Mesendoderm (in vitro differentiated cells): ENCODE measurements at regions not wholly inside any gene's neighbourhood (a gene's known extent, or its start where the extent isn't known, plus 50 kb on each side); places are given as distances from the start of the nearest gene placed in this dataset.
"Not testable (repeated sequence)": the region's sequence is repeated elsewhere in the genome, so short reads cannot be mapped to it uniquely, and the experiment has no call there.

ENCODE experiments used
- DNase-seq: peaks from one replicate; pipeline ENCODE4 v3.0.0; 2013
- H2AK5ac ChIP-seq: 2 replicates; pipeline ENCODE4 v1.6.1; 2013; ENCODE audit warnings: low read length, inconsistent platforms
- H2BK120ac ChIP-seq: 2 replicates; pipeline ENCODE4 v1.6.1; 2013; ENCODE audit warnings: low read depth, mild to moderate bottlenecking, low read length, moderate library complexity, mixed read lengths
- H2BK15ac ChIP-seq: replicated peaks from 2 replicates; pipeline ENCODE4 v1.6.1; 2013; ENCODE audit warnings: low read depth, mild to moderate bottlenecking, moderate library complexity
- H2BK5ac ChIP-seq: 2 replicates; pipeline ENCODE4 v1.6.1; 2013; ENCODE audit warnings: low read length, inconsistent platforms
- H3K18ac ChIP-seq: 2 replicates; pipeline ENCODE4 v1.6.1; 2013; ENCODE audit warnings: mild to moderate bottlenecking, low read length, mixed read lengths
- H3K23ac ChIP-seq: one replicate; pipeline ENCODE4 v1.6.1; 2013; ENCODE audit warnings: low read length
- H3K27ac ChIP-seq: 2 replicates; pipeline ENCODE4 v1.5.1; 2013; ENCODE audit warnings: low read depth, mild to moderate bottlenecking, inconsistent platforms, low read length, moderate library complexity
- H3K27me3 ChIP-seq: 2 replicates; pipeline ENCODE4 v1.6.1; 2013; ENCODE audit warnings: low read length, control low read depth, mild to moderate bottlenecking, inconsistent platforms; ENCODE audit not compliant: insufficient read depth, poor library complexity
- H3K36me3 ChIP-seq: 2 replicates; pipeline ENCODE4 v1.6.1; 2013; ENCODE audit warnings: low read length, inconsistent platforms; ENCODE audit not compliant: control insufficient read depth, insufficient read depth
- H3K4ac ChIP-seq: one replicate; pipeline ENCODE4 v1.6.1; 2013; ENCODE audit warnings: low read depth, mild to moderate bottlenecking, low read length, moderate library complexity
- H3K4me1 ChIP-seq: 2 replicates; pipeline ENCODE4 v1.6.1; 2013; ENCODE audit warnings: low read depth, low read length, inconsistent platforms; ENCODE audit not compliant: control insufficient read depth
- H3K4me2 ChIP-seq: 2 replicates; pipeline ENCODE4 v1.6.1; 2013; ENCODE audit warnings: low read length
- H3K4me3 ChIP-seq: 2 replicates; pipeline ENCODE4 v1.5.1; 2013; ENCODE audit warnings: mild to moderate bottlenecking, low read length
- H3K56ac ChIP-seq: one replicate; pipeline ENCODE4 v1.6.1; 2013; ENCODE audit warnings: low read length
- H3K79me1 ChIP-seq: 2 replicates; pipeline ENCODE4 v1.6.1; 2013; ENCODE audit warnings: low read length, inconsistent platforms
- H3K79me2 ChIP-seq: 2 replicates; pipeline ENCODE4 v1.6.1; 2013; ENCODE audit warnings: mild to moderate bottlenecking, low read length; ENCODE audit not compliant: control insufficient read depth, insufficient read depth
- H3K9ac ChIP-seq: 2 replicates; pipeline ENCODE4 v1.6.1; 2013; ENCODE audit warnings: low read length, inconsistent platforms
- H4K5ac ChIP-seq: one replicate; pipeline ENCODE4 v1.6.1; 2013; ENCODE audit warnings: low read length
- H4K8ac ChIP-seq: one replicate; pipeline ENCODE4 v1.6.1; 2013; ENCODE audit warnings: low read depth, mild to moderate bottlenecking, control low read depth, low read length, moderate library complexity
- WGBS: extraction: QIAGEN DNeasy Blood & Tissue Kit; methylation state at CpG from one replicate; pipeline ENCODE4 v1.1.7; 2013; ENCODE audit warnings: low lambda C conversion rate, missing lambda C conversion rate; ENCODE audit not compliant: insufficient coverage; ENCODE audit errors: extremely low coverage; 5-methylcytosine and 5-hydroxymethylcytosine counted together

GRCh38 chr2:149754722-149755121 lies 167.1 kb upstream of the MMADHC start:
- not testable (repeated sequence) for H3K27ac ChIP-seq, H2AK5ac ChIP-seq, H3K79me2 ChIP-seq, H3K79me1 ChIP-seq, H4K5ac ChIP-seq, H3K23ac ChIP-seq, DNase-seq, H2BK15ac ChIP-seq, H3K4me2 ChIP-seq, H4K8ac ChIP-seq, H2BK5ac ChIP-seq, H3K27me3 ChIP-seq, H3K4ac ChIP-seq, H3K9ac ChIP-seq, H3K56ac ChIP-seq, H3K4me1 ChIP-seq, H3K4me3 ChIP-seq, H3K18ac ChIP-seq, H2BK120ac ChIP-seq, H3K36me3 ChIP-seq
- no CpG with 5 or more reads among the region's 1 CpG for WGBS

- H3K27ac ChIP-seq, result no peak overlapping the region
- no peak for DNase-seq
- H3K27me3 ChIP-seq, result no peaks in the 10 kb centered on the region
- no peak overlapping the region for H3K23ac ChIP-seq
- H3K4me2 ChIP-seq, result no peak overlapping the region
- no peak overlapping the region for H2BK5ac ChIP-seq
- no peak overlapping the region for H3K18ac ChIP-seq
- no peak overlapping the region for H3K4ac ChIP-seq
- H3K4me1 ChIP-seq, result no peaks in the 10 kb centered on the region
- no peaks in the 10 kb centered on the region for H3K79me2 ChIP-seq
- no peak overlapping the region for H2BK15ac ChIP-seq
- no peak overlapping the region for H2AK5ac ChIP-seq
- no peak overlapping the region for H4K8ac ChIP-seq
- no CpG with 5 or more reads among the region's 1 CpG for WGBS
- H3K4me3 ChIP-seq, result no peak overlapping the region
- H2BK120ac ChIP-seq, result no peak overlapping the region
- no peak overlapping the region for H4K5ac ChIP-seq
- no peaks in the 10 kb centered on the region for H3K79me1 ChIP-seq
- no peak overlapping the region for H3K9ac ChIP-seq
- H3K56ac ChIP-seq, result no peak overlapping the region
- H3K36me3 ChIP-seq, result no peaks in the 10 kb centered on the region
These were observed 159.9 kb upstream of the MMADHC start for GRCh38 chr2:149747456-149747855.

- H3K23ac ChIP-seq, result no peak overlapping the region
- H3K27ac ChIP-seq, result no peak overlapping the region
- H3K4me3 ChIP-seq, result no peak overlapping the region
- no peaks in the 10 kb centered on the region for H3K4me1 ChIP-seq
- H3K79me2 ChIP-seq, result no peaks in the 10 kb centered on the region
- no peak overlapping the region for H4K5ac ChIP-seq
- no peak overlapping the region for H3K9ac ChIP-seq
- no peaks in the 10 kb centered on the region for H3K36me3 ChIP-seq
- no peak overlapping the region for H2BK120ac ChIP-seq
- WGBS, result no CpG with 5 or more reads among the region's 9 CpGs
- no peak overlapping the region for H3K4ac ChIP-seq
- H3K79me1 ChIP-seq, result no peaks in the 10 kb centered on the region
- no peak overlapping the region for H2BK5ac ChIP-seq
- no peak overlapping the region for H2BK15ac ChIP-seq
- H3K4me2 ChIP-seq, result no peak overlapping the region
- H3K18ac ChIP-seq, result no peak overlapping the region
- H2AK5ac ChIP-seq, result no peak overlapping the region
- H3K27me3 ChIP-seq, result no peaks in the 10 kb centered on the region
- no peak overlapping the region for H4K8ac ChIP-seq
- H3K56ac ChIP-seq, result no peak overlapping the region
- no peak for DNase-seq
These were observed 158.0 kb upstream of the MMADHC start for GRCh38 chr2:149745396-149746230.

- H3K9ac ChIP-seq, result no peak overlapping the region
- H2BK120ac ChIP-seq, result no peak overlapping the region
- no peak overlapping the region for H3K4me3 ChIP-seq
- no CpG with 5 or more reads among the region's 5 CpGs for WGBS
- H3K23ac ChIP-seq, result no peak overlapping the region
- H3K4ac ChIP-seq, result no peak overlapping the region
- DNase-seq, result no peak
- no peak overlapping the region for H3K4me2 ChIP-seq
- H3K56ac ChIP-seq, result no peak overlapping the region
- no peak overlapping the region for H3K27ac ChIP-seq
- no peak overlapping the region for H4K8ac ChIP-seq
- no peak overlapping the region for H2BK5ac ChIP-seq
- H3K18ac ChIP-seq, result no peak overlapping the region
- H2AK5ac ChIP-seq, result no peak overlapping the region
- no peaks in the 10 kb centered on the region for H3K79me2 ChIP-seq
- H3K4me1 ChIP-seq, result no peaks in the 10 kb centered on the region
- no peaks in the 10 kb centered on the region for H3K27me3 ChIP-seq
- no peak overlapping the region for H4K5ac ChIP-seq
- peak overlapping the region; percentile 36 for H2BK15ac ChIP-seq
- H3K36me3 ChIP-seq, result no peaks in the 10 kb centered on the region
- no peaks in the 10 kb centered on the region for H3K79me1 ChIP-seq
These were observed 157.3 kb upstream of the MMADHC start for GRCh38 chr2:149744865-149745264.

- no peak overlapping the region for H3K56ac ChIP-seq
- no peak overlapping the region for H3K9ac ChIP-seq
- no peaks in the 10 kb centered on the region for H3K79me1 ChIP-seq
- no peak overlapping the region for H3K27ac ChIP-seq
- no peak overlapping the region for H3K4me3 ChIP-seq
- H2BK120ac ChIP-seq, result no peak overlapping the region
- no peaks in the 10 kb centered on the region for H3K36me3 ChIP-seq
- H3K4me2 ChIP-seq, result no peak overlapping the region
- no peak overlapping the region for H2BK5ac ChIP-seq
- H3K27me3 ChIP-seq, result no peaks in the 10 kb centered on the region
- H3K4me1 ChIP-seq, result no peaks in the 10 kb centered on the region
- no peak for DNase-seq
- H3K79me2 ChIP-seq, result no peaks in the 10 kb centered on the region
- no peak overlapping the region for H2BK15ac ChIP-seq
- H4K8ac ChIP-seq, result no peak overlapping the region
- H4K5ac ChIP-seq, result no peak overlapping the region
- no peak overlapping the region for H3K18ac ChIP-seq
- WGBS, result no CpG with 5 or more reads among the region's 6 CpGs
- no peak overlapping the region for H3K4ac ChIP-seq
- no peak overlapping the region for H2AK5ac ChIP-seq
- H3K23ac ChIP-seq, result no peak overlapping the region
These were observed 156.4 kb upstream of the MMADHC start for GRCh38 chr2:149743842-149744448.
